ENCODE measurements at regions not wholly inside any gene's neighbourhood (a gene's known extent, or its start where the extent isn't known, plus 50 kb on each side); places are given as distances from the start of the nearest gene placed in this dataset.

GRCh38 chr1:47672622-47673021 lies 234.8 kb downstream of the FOXD2 start:
- H3K4me2 ChIP-seq (ENCODE audit: control insufficient read depth, extremely low read depth, insufficient read depth, low read depth, low read length): no peak overlapping the region
- H3K27ac ChIP-seq (ENCODE audit: control insufficient read depth, insufficient read depth, low read length): no peak overlapping the region
- no peaks in the 10 kb centered on the region for H4K20me1 ChIP-seq (ENCODE audit: control insufficient read depth, extremely low read depth, insufficient read depth, low read length)
- no peak overlapping the region for H2AFZ ChIP-seq (ENCODE audit: control insufficient read depth, low read length)
- no peaks in the 10 kb centered on the region for H3K36me3 ChIP-seq (ENCODE audit: control insufficient read depth in 2 of 2, extremely low read depth in 1 of 2, insufficient read depth in 2 of 2, low read length in 2 of 2)
- no peaks in the 10 kb centered on the region for H3K9me3 ChIP-seq (ENCODE audit: control insufficient read depth, low read depth, low read length)
- H3K9ac ChIP-seq (ENCODE audit: control insufficient read depth, extremely low read depth, insufficient read depth, low read length): no peak overlapping the region
- H3K79me2 ChIP-seq (ENCODE audit: control insufficient read depth, insufficient read depth, low read length): no peaks in the 10 kb centered on the region
- no peak for TF ChIP-seq EZH2 (IDR thresholded peaks at IDR 0.05; ENCODE audit: low read length)
- no peak for TF ChIP-seq CTCF (optimal IDR thresholded peaks at IDR 0.05 in 1 of 3, IDR thresholded peaks at IDR 0.05 in 1 of 3, conservative IDR thresholded peaks at IDR 0.05 in 1 of 3; ENCODE audit: extremely low read depth in 1 of 3, insufficient read depth in 2 of 3, low read length in 3 of 3)
- no peaks in the 10 kb centered on the region for H3K9me1 ChIP-seq (ENCODE audit: control insufficient read depth, extremely low read depth, insufficient read depth, low read length)
- no peaks in the 10 kb centered on the region for H3K27me3 ChIP-seq (ENCODE audit: control insufficient read depth, extremely low read depth, insufficient read depth, low read length)
- no peak overlapping the region for H3K4me3 ChIP-seq (ENCODE audit: control insufficient read depth in 2 of 3, extremely low read depth in 1 of 3, insufficient read depth in 2 of 3, low read depth in 1 of 3, low read length in 3 of 3)
- dilution Hi-C loops (cut with MboI; ENCODE audit: extremely low pct_ligation_motif_present, low sequenced_read_pairs): no loop called here
- FAIRE-seq (no peak), DNase-seq (ENCODE audit: low read depth, low spot score) (no peak)
- no peaks in the 10 kb centered on the region for H3K4me1 ChIP-seq (ENCODE audit: control insufficient read depth, extremely low read depth, insufficient read depth, low read length)

GRCh38 chr1:47674189-47674588 lies 236.3 kb downstream of the FOXD2 start:
- dilution Hi-C loops (cut with MboI; ENCODE audit: extremely low pct_ligation_motif_present, low sequenced_read_pairs): no loop called here
- Histone ChIP-seq H3K9me1 (ENCODE audit: control insufficient read depth, extremely low read depth, insufficient read depth, low read length) (no peaks in the 10 kb centered on the region), H3K27me3 (ENCODE audit: control insufficient read depth, extremely low read depth, insufficient read depth, low read length) (no peaks in the 10 kb centered on the region), H3K9me3 (ENCODE audit: control insufficient read depth, low read depth, low read length) (no peaks in the 10 kb centered on the region), H2AFZ (ENCODE audit: control insufficient read depth, low read length) (no peak overlapping the region), H3K27ac (ENCODE audit: control insufficient read depth, insufficient read depth, low read length) (no peak overlapping the region), H3K4me3 (ENCODE audit: control insufficient read depth in 2 of 3, extremely low read depth in 1 of 3, insufficient read depth in 2 of 3, low read depth in 1 of 3, low read length in 3 of 3) (no peak overlapping the region), H3K9ac (ENCODE audit: control insufficient read depth, extremely low read depth, insufficient read depth, low read length) (no peak overlapping the region), H3K79me2 (ENCODE audit: control insufficient read depth, insufficient read depth, low read length) (no peaks in the 10 kb centered on the region), H3K4me1 (ENCODE audit: control insufficient read depth, extremely low read depth, insufficient read depth, low read length) (no peaks in the 10 kb centered on the region), H3K36me3 (ENCODE audit: control insufficient read depth in 2 of 2, extremely low read depth in 1 of 2, insufficient read depth in 2 of 2, low read length in 2 of 2) (no peaks in the 10 kb centered on the region), H4K20me1 (ENCODE audit: control insufficient read depth, extremely low read depth, insufficient read depth, low read length) (no peaks in the 10 kb centered on the region), H3K4me2 (ENCODE audit: control insufficient read depth, extremely low read depth, insufficient read depth, low read depth, low read length) (no peak overlapping the region)
- DNase-seq (ENCODE audit: low read depth, low spot score) (no peak), FAIRE-seq (no peak)
- TF ChIP-seq CTCF (optimal IDR thresholded peaks at IDR 0.05 in 1 of 3, IDR thresholded peaks at IDR 0.05 in 1 of 3, conservative IDR thresholded peaks at IDR 0.05 in 1 of 3; ENCODE audit: extremely low read depth in 1 of 3, insufficient read depth in 2 of 3, low read length in 3 of 3) (no peak), EZH2 (IDR thresholded peaks at IDR 0.05; ENCODE audit: low read length) (no peak)
